Erythroblast (primary cell): ENCODE measurements at regions not wholly inside any gene's neighbourhood (a gene's known extent, or its start where the extent isn't known, plus 50 kb on each side); places are given as distances from the start of the nearest gene placed in this dataset.

Source experiments
- GATA1 ChIP-seq: IDR thresholded peaks from 2 replicates; pipeline ENCODE4 v1.6.1; 2011; ENCODE audit warnings: low read depth, mild to moderate bottlenecking, control low read depth, low read length, moderate library complexity
- POLR2A ChIP-seq: IDR thresholded peaks from 2 replicates; pipeline ENCODE4 v1.6.1; 2011; ENCODE audit warnings: mild to moderate bottlenecking, low read length

GRCh38 chr14:85883966-85884365 is 354.0 kb downstream of the FLRT2 start:
- TF ChIP-seq POLR2A (no peak), GATA1 (no peak)
